ENCODE measurements at regions not wholly inside any gene's neighbourhood (a gene's known extent, or its start where the extent isn't known, plus 50 kb on each side); places are given as distances from the start of the nearest gene placed in this dataset.

- Histone ChIP-seq H2AFZ (no peak overlapping the region), H3K4me3 (no peak overlapping the region), H3K79me2 (replicated peaks; ENCODE audit: insufficient read depth) (no peaks in the 10 kb centered on the region), H3K27ac (ENCODE audit: low read depth) (no peak overlapping the region), H3K9me2 (ENCODE audit: insufficient read depth) (no peaks in the 10 kb centered on the region), H3K27me3 (ENCODE audit: insufficient read depth) (no peaks in the 10 kb centered on the region), H3K4me1 (ENCODE audit: insufficient read depth) (no peaks in the 10 kb centered on the region), H3F3A (replicated peaks; ENCODE audit: low read depth) (no peaks in the 10 kb centered on the region), H3K4me2 (no peak overlapping the region), H4K20me1 (replicated peaks; ENCODE audit: insufficient read depth) (no peaks in the 10 kb centered on the region), H3K36me3 (ENCODE audit: insufficient read depth) (no peaks in the 10 kb centered on the region)
- Mint-ChIP-seq H3K27me3 (ENCODE audit: insufficient read depth, low read depth, poor library complexity) (no peaks in the 10 kb centered on the region), H3K4me3 (no peak overlapping the region), H3K4me1 (no peaks in the 10 kb centered on the region), H3K9me3 (peaks cover 16% of the 10 kb centered on the region; the same call in 2 of the 3 replicates), H3K36me3 (ENCODE audit: low read depth) (peaks cover 7% of the 10 kb centered on the region; the same call in 2 of the 3 replicates), H3K27ac (no peak overlapping the region; the same call in 1 of the 2 replicates)
- no peak for DNase-seq (ENCODE audit: low spot score)
- TF ChIP-seq EZH2phosphoT487 (IDR thresholded peaks at IDR 0.05; ENCODE audit: unreplicated experiment) (no peak), REST (IDR thresholded peaks at IDR 0.05; ENCODE audit: unreplicated experiment) (no peak), ZNF462 (CRISPR knock-in tag; IDR thresholded peaks at IDR 0.05) (no peak), ZNF331 (CRISPR knock-in tag; IDR thresholded peaks at IDR 0.05; ENCODE audit: low read depth) (no peak)
- ATAC-seq = no peak
Observed at GRCh38 chr6:15755526-15755925, 92.7 kb upstream of the DTNBP1 start.
